A549 (cell line): ENCODE measurements at regions not wholly inside any gene's neighbourhood (a gene's known extent, or its start where the extent isn't known, plus 50 kb on each side); places are given as distances from the start of the nearest gene placed in this dataset.

Experiments used
- ATAC-seq, 2 experiments: fragments of 200-7000 bp in 1 of 2; fragments of >200 bp in 1 of 2; cut with Nextera tagmentation in 1 of 2; cut with Tn5 transposase in 1 of 2; 3 replicates each; pipeline versions ENCODE4 v1.8.0 to v1.9.1; 2018 to 2020; ENCODE audit warnings: mild to moderate bottlenecking in 1 of 2, moderate library complexity in 1 of 2
- CTCF ChIA-PET: fragments of 300-600 bp; sonication (Branson Sonifier 250); formaldehyde crosslinking; extraction: SDS; loops from one replicate; lab custom pipeline; 2021; ENCODE audit warnings: antibody characterized with exemption, inconsistent platforms; lab: Yijun Ruan, JAX
- POLR2A ChIA-PET: fragments of 350-600 bp; formaldehyde crosslinking; extraction: SDS; loops from one replicate; lab custom pipeline; 2021; ENCODE audit warnings: antibody characterized with exemption, inconsistent platforms; lab: Yijun Ruan, JAX
- DNase-seq, 2 experiments: peaks; one replicate each; pipeline versions ENCODE4 v3.0.0 to v3.0.0-alpha.2; 2011 to 2016; ENCODE audit warnings: low read depth in 1 of 2, low spot score in 1 of 2
- FAIRE-seq: peaks from 2 replicates; lab custom pipeline; 2011; peaks lifted over from hg19 to GRCh38; lab: Jason Lieb, UNC
- H3K27ac ChIP-seq, 2 experiments: fragments of >200 bp; sonication (Bioruptor Twin); formaldehyde crosslinking; 3 replicates each; pipeline ENCODE4 v1.5.1; 2016 to 2017
- H3K4me1 ChIP-seq: fragments of >200 bp; sonication (Bioruptor Twin); formaldehyde crosslinking; 3 replicates; pipeline ENCODE4 v1.6.1; 2016
- H3K4me2 ChIP-seq: fragments of >200 bp; sonication (Bioruptor Twin); formaldehyde crosslinking; 3 replicates; pipeline ENCODE4 v1.6.1; 2016
- H3K4me3 ChIP-seq: fragments of >200 bp; sonication (Bioruptor Twin); formaldehyde crosslinking; 3 replicates; pipeline ENCODE4 v1.5.1; 2016
- H3K9me3 ChIP-seq: fragments of >200 bp; sonication (Bioruptor Twin); formaldehyde crosslinking; 3 replicates; pipeline ENCODE4 v1.6.1; 2016
- BHLHE40 ChIP-seq: IDR thresholded peaks from 2 replicates; pipeline ENCODE4 v1.6.1; 2012; ENCODE audit warnings: low read depth, low read length, inconsistent platforms
- CBX2 ChIP-seq: fragments of 200-600 bp; sonication (generic); IDR thresholded peaks from 2 replicates; pipeline ENCODE4 v1.6.1; 2016; ENCODE audit warnings: low read depth, mild to moderate bottlenecking, borderline replicate concordance
- CBX8 ChIP-seq: fragments of 200-600 bp; sonication (generic); IDR thresholded peaks from 2 replicates; pipeline ENCODE4 v1.6.1; 2016
- CEBPB ChIP-seq, 2 experiments: fragments of >200 bp in 1 of 2; sonication (Bioruptor Twin) in 1 of 2; formaldehyde crosslinking in 1 of 2; IDR thresholded peaks; 2 replicates each; pipeline ENCODE4 v1.6.1; 2012 to 2016
- EHF ChIP-seq: fragments of 250-450 bp; sonication (Bioruptor Pico); IDR thresholded peaks from 2 replicates; pipeline ENCODE4 v1.5.0; 2020; ENCODE audit warnings: mild to moderate bottlenecking
- EHMT2 ChIP-seq: fragments of 200-600 bp; sonication (generic); IDR thresholded peaks from 2 replicates; pipeline ENCODE4 v1.6.1; 2016; ENCODE audit warnings: antibody characterized with exemption, low read depth, mild to moderate bottlenecking, moderate library complexity
- EP300 ChIP-seq, 2 experiments: fragments of >200 bp; sonication (Bioruptor Twin); formaldehyde crosslinking; IDR thresholded peaks; 2 replicates in 1 of 2; 3 replicates in 1 of 2; pipeline ENCODE4 v1.6.1; 2016 to 2017
- GATA3 ChIP-seq: IDR thresholded peaks from 2 replicates; pipeline ENCODE4 v1.6.1; 2012; ENCODE audit warnings: borderline replicate concordance
- HES2 ChIP-seq: fragments of >200 bp; sonication (Bioruptor Twin); formaldehyde crosslinking; IDR thresholded peaks from 2 replicates; pipeline ENCODE4 v1.6.1; 2016
- HEYL ChIP-seq: fragments of 250-450 bp; sonication (Bioruptor Pico); IDR thresholded peaks from 2 replicates; pipeline ENCODE4 v1.8.0; 2021; ENCODE audit warnings: mild to moderate bottlenecking, moderate library complexity
- HMGXB4 ChIP-seq: fragments of 250-450 bp; sonication (Bioruptor Pico); IDR thresholded peaks from 2 replicates; pipeline ENCODE4 v1.5.0; 2021; ENCODE audit warnings: mild to moderate bottlenecking, moderate library complexity, borderline replicate concordance
- HOXB5 ChIP-seq: fragments of 250-450 bp; sonication (Bioruptor Pico); IDR thresholded peaks from 2 replicates; pipeline ENCODE4 v1.5.0; 2020; ENCODE audit warnings: mild to moderate bottlenecking, moderate library complexity
- JUN ChIP-seq, 2 experiments: fragments of >200 bp; sonication (Bioruptor Twin); formaldehyde crosslinking; IDR thresholded peaks; 2 replicates in 1 of 2; 3 replicates in 1 of 2; pipeline ENCODE4 v1.6.1; 2016 to 2017
- KDM1A ChIP-seq: fragments of 200-600 bp; sonication (generic); IDR thresholded peaks from 2 replicates; pipeline ENCODE4 v1.6.1; 2016; ENCODE audit warnings: low read depth, mild to moderate bottlenecking
- MAFK ChIP-seq: fragments of 450-650 bp; IDR thresholded peaks from 2 replicates; pipeline ENCODE4 v1.6.1; 2014; ENCODE audit not compliant: partially characterized antibody
- NFE2L2 ChIP-seq: fragments of 150-350 bp; conservative IDR thresholded peaks from 2 replicates; pipeline ENCODE4 v1.6.1; 2014; ENCODE audit warnings: low read length
- NR3C1 ChIP-seq: fragments of >200 bp; sonication (Bioruptor Twin); formaldehyde crosslinking; IDR thresholded peaks from 3 replicates; pipeline ENCODE4 v1.6.1; 2017
- POLR2A ChIP-seq: IDR thresholded peaks from 2 replicates; pipeline ENCODE4 v1.6.1; 2012; ENCODE audit warnings: mild to moderate bottlenecking, low read length
- RARB ChIP-seq: fragments of 250-450 bp; sonication (Bioruptor Pico); IDR thresholded peaks from 2 replicates; pipeline ENCODE4 v1.8.0; 2021; ENCODE audit warnings: mild to moderate bottlenecking, moderate library complexity
- RCOR1 ChIP-seq: fragments of 150-350 bp; IDR thresholded peaks from 2 replicates; pipeline ENCODE4 v1.6.1; 2014; ENCODE audit warnings: antibody characterized with exemption, low read length, low read depth
- REST ChIP-seq: fragments of 200-600 bp; sonication (generic); IDR thresholded peaks from 2 replicates; pipeline ENCODE4 v1.6.1; 2016; ENCODE audit warnings: antibody characterized with exemption, mild to moderate bottlenecking, moderate library complexity
- RFX5 ChIP-seq: fragments of 450-650 bp; IDR thresholded peaks from 2 replicates; pipeline ENCODE4 v1.7.1; 2014; ENCODE audit warnings: antibody characterized with exemption, mild to moderate bottlenecking, moderate library complexity
- RNF2 ChIP-seq: fragments of 200-600 bp; sonication (generic); IDR thresholded peaks from 2 replicates; pipeline ENCODE4 v1.6.1; 2016; ENCODE audit warnings: low read depth, mild to moderate bottlenecking, antibody characterized with exemption, moderate library complexity, borderline replicate concordance
- SMC3 ChIP-seq: fragments of >200 bp; sonication (Bioruptor Twin); formaldehyde crosslinking; IDR thresholded peaks from 3 replicates; pipeline ENCODE4 v1.6.1; 2018; ENCODE audit warnings: inconsistent platforms
- TP53 ChIP-seq: fragments of 250-450 bp; sonication (Bioruptor Pico); IDR thresholded peaks from 2 replicates; pipeline ENCODE4 v1.5.0; 2021; ENCODE audit warnings: mild to moderate bottlenecking, moderate library complexity
- ZC3H11A ChIP-seq: fragments of 450-650 bp; IDR thresholded peaks from 2 replicates; pipeline ENCODE4 v1.6.1; 2014; ENCODE audit warnings: antibody characterized with exemption, mild to moderate bottlenecking
- WGBS: methylation state at CpG from one replicate; pipeline ENCODE4 v1.1.6; 2017; ENCODE audit errors: missing lambda C conversion rate; 5-methylcytosine and 5-hydroxymethylcytosine counted together

GRCh38 chr13:65605396-65605795, 1624.7 kb downstream of the PCDH9 start:
- ATAC-seq: no peak

GRCh38 chr13:65603160-65603559, 1627.0 kb downstream of the PCDH9 start:
- no peak for ATAC-seq
- Histone ChIP-seq H3K4me3 (no peak overlapping the region), H3K4me1 (no peaks in the 10 kb centered on the region), H3K4me2 (no peak overlapping the region), H3K9me3 (no peaks in the 10 kb centered on the region)
- FAIRE-seq: no peak
- POLR2A ChIA-PET: no interaction called here
- DNase-seq: no peak
- TF ChIP-seq NR3C1: no peak
- TF ChIP-seq POLR2A: no peak
- TF ChIP-seq HEYL: no peak
- no peak for TF ChIP-seq MAFK
- TF ChIP-seq, all 56 proteins: peak for 0
- H3K27ac ChIP-seq: no peak overlapping the region
- 56% methylated on average over 3 of the region's 3 CpGs for WGBS
- CTCF ChIA-PET: no interaction called here

More at GRCh38 chr13:65605396-65605795, 1624.7 kb downstream of the PCDH9 start:
- CTCF ChIA-PET: no interaction called here
- Histone ChIP-seq H3K4me1 (no peaks in the 10 kb centered on the region), H3K4me2 (no peak overlapping the region), H3K9me3 (no peaks in the 10 kb centered on the region), H3K4me3 (no peak overlapping the region), H3K27ac (no peak overlapping the region)
- TF ChIP-seq HOXB5 (CRISPR knock-in tag) (no peak), HES2 (no peak), RARB (CRISPR knock-in tag) (no peak), TP53 (no peak), EHF (CRISPR knock-in tag) (no peak), ZC3H11A (no peak), HEYL (no peak), SMC3 (no peak), NFE2L2 (no peak), POLR2A (no peak), RCOR1 (no peak), JUN (IDR thresholded peaks at IDR 0.05) (no peak), HMGXB4 (no peak), MAFK (no peak), BHLHE40 (no peak), EP300 (IDR thresholded peaks at IDR 0.05) (no peak)
- FAIRE-seq (no peak), DNase-seq (no peak)
- POLR2A ChIA-PET: no interaction called here

- H3K27ac ChIP-seq: no peak overlapping the region
- H3K4me1 ChIP-seq: no peaks in the 10 kb centered on the region
- no peak for FAIRE-seq
- H3K4me2 ChIP-seq: no peak overlapping the region
- H3K4me3 ChIP-seq: no peak overlapping the region
- DNase-seq: no peak
- no peak for ATAC-seq
- H3K9me3 ChIP-seq: no peaks in the 10 kb centered on the region
- ChIA-PET CTCF (no interaction called here), POLR2A (no interaction called here)
- TF ChIP-seq EHMT2 (no peak), GATA3 (no peak), RNF2 (no peak), RCOR1 (no peak), CEBPB (IDR thresholded peaks at IDR 0.05) (no peak), CBX8 (no peak), CBX2 (no peak), RFX5 (no peak), HOXB5 (CRISPR knock-in tag) (no peak), KDM1A (no peak), REST (no peak)
- 30% methylated on average over 1 of the region's 1 CpG for WGBS
Observed at GRCh38 chr13:65601855-65602254, 1628.3 kb downstream of the PCDH9 start.
